Hippocampal formation (tissue), 2 donors: ENCODE measurements at regions not wholly inside any gene's neighbourhood (a gene's known extent, or its start where the extent isn't known, plus 50 kb on each side); places are given as distances from the start of the nearest gene placed in this dataset.

Experiments
- DNase-seq, 2 donors: peaks; one replicate each; lab custom pipeline; 2025; lab: John Stamatoyannopoulos, UW

DNA sequence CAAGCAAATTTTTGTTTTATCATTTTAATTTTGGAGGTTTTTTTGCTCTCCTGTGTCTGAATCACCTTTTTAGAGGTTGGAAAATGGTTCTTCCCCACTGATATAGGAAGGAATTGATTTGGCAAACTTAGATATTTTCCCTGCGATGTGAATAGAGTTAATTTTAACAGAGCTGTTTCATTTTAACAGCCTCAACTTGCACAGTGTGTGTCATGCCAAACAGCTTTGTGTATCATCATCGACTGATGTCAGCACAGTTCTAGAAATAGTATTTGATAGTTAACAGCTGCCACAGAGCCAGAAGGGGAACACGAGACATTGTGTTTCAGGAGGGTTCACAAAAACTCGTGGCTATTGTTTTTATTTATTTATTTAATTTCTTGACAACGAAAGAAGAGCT is 243.1 kb upstream of the FOXN3 start:
- DNase-seq: peak in 1 of 2 donors; percentile 14

DNA sequence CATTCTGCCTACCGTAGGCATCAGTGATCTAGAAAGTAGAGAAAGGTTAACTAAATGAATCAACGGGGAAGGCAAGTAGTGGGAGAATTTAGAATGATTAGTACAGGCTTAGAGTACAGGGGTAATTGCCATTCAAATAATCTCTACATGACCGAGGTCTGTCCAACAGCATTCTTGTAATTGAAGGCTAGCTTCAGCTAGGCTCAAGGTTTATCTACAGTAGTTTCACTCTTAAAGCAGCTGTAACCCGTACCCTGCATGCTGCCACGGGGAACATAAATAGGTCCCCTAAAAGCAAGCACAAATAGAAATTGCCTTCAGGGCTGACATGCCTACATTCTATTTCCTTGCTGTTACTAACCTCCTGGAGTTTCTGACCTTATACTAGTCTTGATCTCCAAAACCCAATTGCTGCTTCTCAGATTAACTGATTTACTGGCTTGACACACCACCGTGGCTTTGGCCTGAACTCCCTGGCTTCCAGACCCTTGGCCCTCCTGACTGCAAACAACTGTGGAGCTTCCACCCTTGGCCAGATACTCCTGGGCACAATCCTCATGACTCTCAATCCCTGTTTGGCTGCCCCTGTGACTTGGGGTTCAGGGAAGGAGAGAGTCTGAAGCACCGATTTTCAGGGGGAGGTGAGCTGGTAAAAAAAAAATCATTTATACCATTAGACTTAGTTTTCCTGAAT is 242.1 kb upstream of the FOXN3 start:
- DNase-seq: no peak

DNA sequence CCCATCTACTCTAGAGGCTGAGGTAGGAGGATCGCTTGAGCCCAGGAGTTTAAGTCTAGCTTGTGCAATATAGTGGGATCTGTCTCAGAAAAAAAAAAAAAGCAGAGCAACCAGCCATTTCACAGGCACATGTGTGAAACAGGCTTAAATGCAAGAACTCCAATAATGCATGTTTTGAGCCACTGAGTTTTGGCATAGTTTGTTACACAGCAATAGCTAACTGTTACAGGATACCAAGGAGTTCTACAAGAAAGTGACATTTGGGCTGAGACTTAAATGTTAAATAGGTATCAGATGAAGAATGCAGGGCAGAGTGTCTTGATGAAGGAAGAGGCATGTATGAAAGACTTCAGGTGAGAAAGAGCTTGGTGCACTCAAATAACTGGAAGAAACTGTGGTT is 240.0 kb upstream of the FOXN3 start:
- no peak for DNase-seq

DNA sequence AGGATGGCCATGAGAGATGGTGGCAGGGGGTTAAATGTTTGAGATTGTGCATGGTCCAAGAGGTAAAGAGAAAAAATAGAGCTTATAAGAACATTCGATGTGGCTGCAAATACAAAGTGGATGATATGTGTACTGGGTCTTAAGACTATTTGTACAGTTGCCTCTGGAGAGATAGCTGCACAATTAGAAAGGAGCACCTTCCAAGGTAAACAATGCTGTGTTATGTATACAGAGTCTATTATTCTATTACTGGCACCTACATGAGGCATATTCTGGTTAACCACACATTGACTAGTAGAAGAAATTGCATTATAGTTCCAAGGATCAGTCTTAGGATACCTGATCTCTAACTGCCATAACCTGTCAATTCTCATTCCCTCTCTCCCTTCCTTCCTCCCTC is 238.0 kb upstream of the FOXN3 start:
- DNase-seq: no peak

DNA sequence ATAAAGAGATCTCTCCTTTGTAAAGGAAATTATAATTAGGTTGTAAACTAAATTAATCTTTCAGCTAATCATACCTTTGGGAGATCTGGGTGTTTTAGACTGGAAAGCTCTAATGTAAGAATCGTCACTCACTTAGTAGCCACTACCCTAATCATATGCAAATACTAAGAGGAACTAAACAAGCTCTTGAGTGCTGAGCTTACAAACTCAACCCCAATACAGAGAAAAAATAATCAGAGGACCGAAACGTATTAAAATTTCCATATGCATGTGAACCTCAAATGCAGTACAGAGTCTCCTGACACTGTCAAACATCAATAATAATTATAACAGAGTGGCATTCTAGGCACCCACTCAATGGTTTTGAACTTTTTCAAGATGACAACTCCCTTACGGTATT is 235.3 kb upstream of the FOXN3 start:
- DNase-seq: no peak

DNA sequence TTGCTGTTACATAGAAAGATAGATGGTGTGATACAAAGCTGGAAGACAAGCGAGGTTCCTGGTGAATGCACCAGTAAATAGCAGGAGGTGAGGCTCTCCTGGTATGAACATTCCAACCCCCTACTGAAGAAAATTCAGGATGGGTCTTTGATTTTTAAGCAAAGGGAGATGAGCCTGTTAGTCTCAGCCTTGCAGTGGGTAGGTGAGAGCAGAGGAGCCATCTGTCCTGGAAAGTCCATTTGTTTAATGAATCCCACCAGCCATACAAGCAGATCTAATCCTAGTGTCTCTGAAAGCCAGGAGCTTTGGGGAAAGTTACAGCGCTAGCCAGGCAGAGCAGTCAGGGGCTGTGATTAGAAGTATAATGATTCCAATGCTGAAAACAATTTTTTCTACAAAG is 234.8 kb upstream of the FOXN3 start:
- no peak for DNase-seq

DNA sequence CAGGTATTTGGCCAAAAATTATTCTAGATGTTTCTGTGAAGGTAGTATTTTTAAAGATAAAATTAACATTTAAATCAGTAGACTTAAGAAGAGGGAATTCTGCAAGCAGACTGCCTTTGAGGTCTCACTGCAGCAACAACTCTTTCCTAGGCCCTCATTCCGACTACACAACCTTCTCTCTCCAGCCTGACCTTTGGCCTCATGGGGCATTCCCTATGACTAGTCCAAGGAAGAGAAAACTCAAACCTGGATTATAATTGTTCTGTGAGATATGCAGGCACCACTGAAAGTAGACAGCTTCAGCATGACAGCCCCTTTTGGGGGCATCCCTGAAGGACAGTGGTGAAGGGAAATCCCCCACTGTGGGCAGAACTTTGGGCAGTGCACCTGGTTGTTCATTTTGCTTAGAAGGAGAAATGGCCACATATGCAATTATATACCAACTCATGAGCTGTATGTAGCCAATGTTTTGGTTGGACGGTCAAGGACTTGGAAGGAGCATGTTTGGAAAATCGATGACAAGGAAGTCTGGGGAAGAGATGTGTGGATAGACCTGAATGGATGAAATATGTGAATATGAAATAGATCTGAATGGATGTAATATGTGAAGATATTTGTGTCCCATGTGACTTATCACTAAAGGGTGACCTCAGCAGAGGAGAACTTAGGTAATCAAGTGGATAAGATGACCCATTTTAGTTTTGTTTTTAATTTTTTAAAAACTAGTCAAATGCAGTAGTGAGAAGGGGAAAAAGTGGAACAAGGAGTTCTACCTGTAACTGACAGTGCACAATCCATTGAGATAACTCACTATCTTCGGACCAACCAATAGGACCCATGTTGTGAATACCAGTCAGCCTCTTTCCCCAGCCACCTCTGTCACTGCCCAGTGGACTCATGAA is 233.3 kb upstream of the FOXN3 start:
- no peak for DNase-seq

DNA sequence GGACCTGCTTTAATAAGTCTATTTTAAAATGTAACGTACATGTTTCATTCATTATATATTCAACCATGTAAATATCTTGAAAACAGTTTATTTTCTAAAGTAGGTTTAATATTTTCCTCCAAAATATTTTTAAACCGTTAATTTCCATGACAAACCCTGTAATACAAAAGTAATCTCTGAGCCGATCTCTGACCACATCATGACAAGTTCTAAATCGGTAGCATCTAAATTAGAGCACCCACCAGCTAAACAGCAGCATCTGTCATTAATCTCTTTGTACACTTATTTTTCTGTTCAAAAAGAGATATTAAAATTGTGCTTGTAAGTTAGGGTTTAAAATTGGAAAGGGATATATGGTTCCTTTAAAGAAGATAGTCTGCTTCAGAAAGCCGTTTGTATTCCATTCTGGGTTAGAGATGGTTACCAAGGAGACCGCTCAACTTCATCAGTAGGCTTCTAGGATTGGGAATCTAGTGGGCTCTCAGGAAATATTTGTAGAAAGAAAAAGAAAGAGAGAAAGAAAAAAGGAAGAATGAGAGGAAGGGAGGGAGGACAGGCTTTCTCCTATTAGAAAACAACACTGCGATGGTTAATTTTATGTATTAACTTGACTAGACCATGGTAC is 232.5 kb upstream of the FOXN3 start:
- DNase-seq: no peak

DNA sequence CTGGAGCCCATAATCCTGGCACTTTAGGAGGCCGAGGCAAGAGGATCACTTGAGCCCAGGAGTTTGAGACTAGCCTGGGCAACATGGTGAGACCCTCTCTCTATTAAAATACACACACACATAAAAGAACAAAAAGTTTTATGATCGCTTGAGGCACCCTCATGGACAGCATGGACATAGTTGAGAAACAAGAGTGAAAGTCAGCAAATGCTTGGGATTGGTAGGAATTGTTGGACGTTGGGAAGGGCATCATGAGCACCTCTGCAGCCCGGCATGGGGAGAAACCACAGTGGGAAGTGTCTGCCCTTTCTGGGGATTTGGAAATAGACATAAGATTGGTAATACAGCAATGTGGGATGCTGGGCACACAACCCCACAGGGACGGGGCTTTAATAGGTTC is 231.9 kb upstream of the FOXN3 start:
- no peak for DNase-seq

DNA sequence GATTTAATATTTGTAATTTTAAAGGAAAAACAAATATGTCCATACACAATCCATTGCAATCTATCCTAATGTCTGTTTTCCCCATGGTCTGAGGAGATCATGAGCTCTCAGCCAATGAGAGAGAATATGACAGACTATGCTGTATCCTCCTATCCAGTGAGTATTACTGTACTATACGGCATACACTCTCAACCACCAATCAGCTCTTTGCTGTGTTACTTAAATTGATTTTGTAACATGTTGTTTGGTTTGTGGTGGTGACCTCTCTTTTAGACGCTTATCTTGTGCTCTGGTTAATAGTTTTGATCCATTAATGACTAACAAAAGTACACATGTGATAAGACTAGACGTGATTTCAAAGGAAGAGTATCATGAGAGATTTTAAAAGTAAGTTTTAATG is 231.5 kb upstream of the FOXN3 start:
- no peak for DNase-seq

DNA sequence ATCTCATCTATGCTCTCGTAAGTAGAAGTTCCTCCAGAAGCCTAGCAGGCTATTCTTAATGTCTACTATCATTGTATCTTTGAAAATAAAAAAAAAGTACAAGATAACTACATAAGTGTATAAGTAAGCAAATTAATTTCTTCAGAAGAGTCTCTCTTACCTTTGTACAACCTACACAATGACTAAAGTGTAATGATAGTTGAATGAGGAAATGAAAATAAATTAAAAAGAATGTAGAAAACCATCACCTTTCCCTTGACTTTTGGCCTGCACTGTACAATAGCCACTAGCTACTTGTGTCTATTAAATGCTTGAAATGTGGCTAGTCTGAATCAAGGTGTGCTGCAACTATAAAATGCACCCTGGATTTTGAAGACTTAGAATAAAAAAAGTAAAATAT is 229.9 kb upstream of the FOXN3 start:
- no peak for DNase-seq

DNA sequence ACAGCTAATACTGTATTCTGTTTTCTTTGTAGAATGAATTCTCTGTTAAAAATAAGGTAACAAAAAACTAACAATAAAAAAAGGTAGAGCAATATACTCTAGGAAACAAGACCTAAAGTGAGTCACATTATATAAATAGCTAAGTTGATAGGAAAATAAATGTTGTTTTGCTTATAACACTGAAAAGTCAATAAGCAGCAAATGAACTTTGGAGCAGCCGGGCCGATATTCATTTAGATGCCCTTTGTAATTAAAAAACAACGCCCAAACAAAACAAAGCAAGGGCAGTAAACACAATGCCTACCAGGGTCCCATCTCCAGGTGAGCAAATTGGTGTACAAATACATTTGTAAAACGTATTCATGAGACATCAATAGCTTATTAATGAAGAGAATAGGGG is 227.6 kb upstream of the FOXN3 start:
- no peak for DNase-seq

DNA sequence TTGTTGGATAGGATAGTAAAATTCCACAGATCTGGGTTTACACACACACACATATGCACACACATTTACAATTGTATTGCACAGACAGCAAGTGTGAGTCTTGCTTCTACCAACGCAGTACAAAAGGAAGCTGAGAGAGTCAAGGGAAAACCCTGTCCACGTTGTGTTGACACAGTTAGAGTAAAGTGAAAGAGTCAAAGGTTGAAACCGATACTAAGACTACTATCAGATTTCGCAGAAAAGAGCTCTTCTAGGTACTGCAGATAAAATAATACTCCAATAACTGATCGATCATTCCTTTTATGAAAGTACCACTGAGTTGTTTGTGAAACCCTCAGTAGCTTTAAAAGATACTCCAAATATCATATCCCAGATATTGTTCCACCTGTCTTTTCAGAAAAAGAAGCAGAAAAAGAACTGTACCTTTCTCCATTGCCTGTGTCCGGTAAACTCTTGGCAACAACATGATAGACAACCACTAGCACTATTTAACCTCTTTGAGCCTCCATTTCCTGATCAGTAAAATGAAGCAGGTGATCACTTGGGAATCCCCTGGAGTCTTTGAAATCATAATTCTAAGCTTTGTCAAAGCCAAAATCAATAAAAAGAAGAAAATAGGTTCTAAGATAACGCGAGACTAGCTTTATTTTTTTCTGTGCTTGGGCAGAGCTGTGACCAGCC is 224.6 kb upstream of the FOXN3 start:
- DNase-seq: no peak

DNA sequence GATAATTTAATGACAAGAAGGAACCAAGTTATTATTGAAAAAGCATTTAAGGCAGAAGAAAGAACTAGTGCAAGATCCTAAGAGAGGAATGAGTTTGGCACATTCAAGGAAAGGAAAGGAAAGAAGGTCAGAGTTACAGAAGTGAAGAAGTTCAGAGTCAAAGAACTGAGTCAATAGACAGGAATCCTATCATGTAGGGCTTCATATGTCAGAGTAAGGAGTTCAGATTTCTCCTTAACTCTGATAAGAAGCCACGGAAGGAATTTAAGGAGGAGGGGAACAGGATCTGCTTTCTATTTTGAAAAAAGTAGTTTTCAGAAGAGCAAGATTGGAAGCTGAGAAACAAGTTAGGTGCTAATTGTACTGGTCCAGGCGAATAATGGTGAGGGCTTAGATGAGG is 223.1 kb upstream of the FOXN3 start:
- DNase-seq: no peak

DNA sequence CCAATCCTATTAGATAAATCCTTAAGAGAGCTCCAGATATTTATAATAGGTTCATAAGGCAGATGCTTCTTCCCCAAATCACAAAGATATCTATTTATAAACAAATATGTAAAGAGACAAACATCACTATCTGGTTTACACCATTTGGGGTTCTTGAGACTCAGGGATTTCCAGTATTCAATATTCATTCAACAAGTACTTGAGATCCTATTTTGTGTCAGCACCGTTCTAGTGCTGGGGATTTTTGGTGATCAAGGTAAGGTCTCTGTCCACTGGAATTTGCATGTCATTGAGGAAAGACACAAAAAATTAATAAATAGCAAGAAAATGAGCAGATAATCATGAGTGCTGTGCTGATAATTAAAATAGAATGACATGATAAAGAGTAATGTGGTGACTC is 222.7 kb upstream of the FOXN3 start:
- no peak for DNase-seq

DNA sequence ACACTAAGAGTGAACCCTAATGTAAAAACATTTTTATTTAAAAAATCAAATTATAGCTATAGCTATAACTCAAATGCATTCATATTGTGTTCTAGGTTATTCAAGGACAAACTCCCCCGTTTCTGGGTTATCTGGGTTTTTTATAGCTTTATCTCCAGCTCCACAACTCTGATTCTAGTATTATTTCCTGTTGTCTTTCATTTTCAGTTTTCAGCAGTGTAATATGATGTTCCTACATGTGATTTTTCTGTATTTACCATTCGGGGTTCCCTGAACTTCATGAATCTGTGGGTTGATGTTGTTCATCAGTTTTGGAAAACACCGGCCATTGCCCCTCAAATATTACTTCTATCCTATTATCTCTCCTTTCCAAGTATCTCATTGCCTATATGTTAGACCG is 221.9 kb upstream of the FOXN3 start:
- no peak for DNase-seq

DNA sequence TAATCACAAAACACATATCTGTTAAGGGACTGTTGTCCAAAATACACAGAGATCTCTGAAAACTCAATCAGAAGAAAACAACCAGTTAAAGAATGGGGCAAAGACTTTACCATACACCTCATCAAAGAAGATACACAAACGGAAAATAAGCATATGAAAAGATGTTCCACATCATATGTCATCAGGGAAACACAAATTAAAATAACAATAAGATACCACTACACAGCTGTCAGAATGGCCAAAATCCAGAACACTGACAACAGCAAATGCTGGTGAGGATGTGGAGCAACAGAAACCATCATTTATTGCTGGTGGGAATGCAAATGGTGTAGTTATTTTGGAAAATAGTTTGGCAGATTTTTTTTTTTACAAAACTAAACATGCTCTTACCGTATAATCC is 220.5 kb upstream of the FOXN3 start:
- no peak for DNase-seq

DNA sequence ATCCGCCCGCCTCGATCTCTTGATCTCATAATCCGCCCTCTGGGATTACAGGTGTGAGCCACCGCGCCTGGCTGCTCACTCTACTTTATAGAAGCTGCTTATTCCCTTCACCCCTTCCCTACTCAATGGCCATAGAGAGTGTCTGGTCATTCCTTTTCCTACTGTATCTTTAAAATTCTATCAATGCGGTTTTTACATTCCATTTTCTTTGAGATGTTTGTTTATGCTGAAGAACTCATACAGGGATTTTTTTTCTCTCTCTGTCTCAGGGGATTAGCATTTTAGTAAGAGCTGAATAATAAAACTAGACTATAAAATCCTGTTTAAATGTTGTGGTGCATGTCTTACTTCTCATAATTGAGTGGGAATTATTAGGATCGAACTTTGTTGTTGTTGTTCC is 218.6 kb upstream of the FOXN3 start:
- no peak for DNase-seq

DNA sequence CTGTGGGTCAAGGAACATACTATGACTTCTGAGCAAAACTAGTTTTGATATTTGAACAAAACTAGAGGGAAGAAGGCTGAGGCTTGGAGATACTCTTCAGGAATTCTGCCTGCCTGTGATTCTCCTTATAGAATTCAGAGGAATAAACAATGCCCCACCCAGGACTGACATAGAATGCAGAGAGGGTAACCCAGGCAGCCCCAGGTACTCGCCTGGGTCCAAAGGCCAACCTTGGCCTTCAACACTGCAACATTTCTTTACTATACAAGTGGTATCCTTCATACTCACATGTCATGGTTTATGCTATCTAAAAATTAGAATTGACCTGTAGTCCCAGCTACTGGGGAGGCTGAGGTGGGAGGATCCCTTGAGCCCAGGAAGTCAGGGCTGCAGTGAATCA is 217.0 kb upstream of the FOXN3 start:
- DNase-seq: no peak

DNA sequence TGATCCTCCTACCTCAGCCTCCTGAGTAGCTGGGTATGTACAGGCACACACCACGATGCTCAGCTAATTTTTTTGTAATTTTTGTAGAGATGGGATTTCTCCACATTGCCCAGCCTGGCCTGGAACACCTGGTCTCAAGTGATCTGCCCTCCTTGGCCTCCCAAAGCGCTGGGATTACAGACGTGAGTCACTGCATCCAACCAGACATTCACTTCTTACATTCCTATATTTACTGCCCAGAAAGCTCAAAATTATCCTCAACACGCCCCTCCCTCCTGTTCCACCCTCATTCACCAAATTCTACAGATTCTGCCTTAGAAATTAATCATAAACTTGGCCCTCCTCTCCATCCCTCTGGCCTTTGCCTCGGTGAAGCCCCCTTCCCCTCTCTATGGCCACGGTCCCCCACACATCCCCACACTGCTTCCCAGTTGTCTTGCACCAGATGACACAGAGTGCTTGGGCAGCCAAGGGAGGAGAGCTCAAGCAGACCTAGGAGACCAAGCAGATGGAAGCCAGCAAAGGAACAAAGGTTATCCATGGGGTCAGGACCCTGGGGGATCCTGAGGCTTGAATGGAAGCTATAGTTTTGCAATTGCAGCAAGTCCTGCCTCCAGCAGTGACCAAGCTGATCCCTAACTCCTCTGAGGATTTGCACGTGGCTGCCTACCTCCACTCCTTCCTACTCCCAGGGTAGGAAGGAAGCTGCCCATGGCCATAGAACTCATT is 213.2 kb upstream of the FOXN3 start:
- no peak for DNase-seq

DNA sequence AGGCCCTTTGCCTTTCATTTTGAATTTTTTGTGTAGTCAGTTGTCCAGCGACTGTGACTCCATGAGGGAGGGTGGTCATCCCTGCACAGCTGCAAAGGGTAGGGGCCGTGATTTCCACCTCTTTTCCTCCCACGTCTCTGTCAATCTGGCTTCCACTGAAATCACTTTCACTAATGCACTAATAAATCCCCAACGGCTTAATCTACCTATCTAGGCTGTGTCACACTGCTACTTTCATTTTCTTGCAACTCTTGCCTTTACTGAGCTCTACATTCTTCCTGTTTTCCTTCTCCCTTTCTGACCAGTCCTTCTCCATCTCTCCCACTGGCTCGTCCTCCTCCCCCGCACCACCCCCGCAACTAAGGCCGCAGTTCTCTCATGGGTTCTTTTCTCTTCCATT is 212.3 kb upstream of the FOXN3 start:
- no peak for DNase-seq

DNA sequence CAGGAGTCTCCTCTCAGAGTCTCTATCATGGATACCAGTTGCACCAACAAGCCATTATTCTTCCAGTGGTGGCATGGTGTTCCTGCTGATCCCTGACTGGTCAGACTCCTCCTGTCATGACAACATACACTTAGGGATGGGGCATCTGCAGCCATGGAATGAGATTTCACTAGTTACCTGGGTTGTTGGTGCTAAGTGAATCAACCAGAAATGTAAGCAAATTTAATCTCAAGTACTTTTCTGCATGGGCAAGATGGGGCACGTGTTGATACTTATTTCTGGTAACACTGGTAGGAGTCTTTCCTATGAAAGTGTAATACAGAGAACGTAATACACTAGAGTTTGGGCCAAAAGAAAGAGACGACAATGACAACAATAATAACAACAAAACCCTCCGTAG is 211.5 kb upstream of the FOXN3 start:
- no peak for DNase-seq
